K562 (cell line): ENCODE measurements at regions not wholly inside any gene's neighbourhood (a gene's known extent, or its start where the extent isn't known, plus 50 kb on each side); places are given as distances from the start of the nearest gene placed in this dataset.

Source experiments
- ATAC-seq: fragments of 200-7000 bp; cut with Tn5 transposase; 3 replicates; pipeline ENCODE4 v1.9.1; 2020; ENCODE audit warnings: moderate library complexity
- BruUV-seq: library from RNA; stranded (reverse); fragments of 400-500 nt; replicated peaks from 2 replicates; lab custom pipeline; 2021; lab: Mats Ljungman, UMichigan
- CTCF ChIA-PET: fragments of 300-600 bp; formaldehyde crosslinking; extraction: SDS; loops from one replicate; lab custom pipeline; 2021; ENCODE audit warnings: low intra/inter-chr PET ratio; lab: Yijun Ruan, JAX
- POLR2A ChIA-PET: fragments of 300-600, 350-650 bp; sonication (Branson Sonifier 250); formaldehyde crosslinking; extraction: SDS; loops from one replicate; lab custom pipeline; 2021; ENCODE audit warnings: antibody characterized with exemption, inconsistent platforms; lab: Yijun Ruan, JAX
- DNase-seq, 4 experiments: peaks; one replicate each; pipeline versions ENCODE4 v3.0.0 to v3.0.0-alpha.2; 2011 to 2018; ENCODE audit warnings: low spot score in 3 of 4, mixed read lengths in 3 of 4; ENCODE audit errors: extremely low read depth in 1 of 4
- FAIRE-seq: peaks from 2 replicates; lab custom pipeline; 2011; peaks lifted over from hg19 to GRCh38; lab: Jason Lieb, UNC
- H2AFZ ChIP-seq: 2 replicates; pipeline ENCODE4 v1.6.0; 2011; ENCODE audit warnings: low read depth, low read length, control low read depth, inconsistent platforms
- H3K27ac ChIP-seq: fragments of 200-600 bp; 3 replicates; pipeline ENCODE4 v1.8.0; 2011; ENCODE audit warnings: low read depth, mild to moderate bottlenecking, control low read depth, inconsistent platforms, low read length, moderate library complexity, mixed read lengths; ENCODE audit errors: extremely low read depth
- H3K27me3 ChIP-seq, 2 experiments: fragments of 300-600 bp in 1 of 2; 2 replicates in 1 of 2; 3 replicates in 1 of 2; pipeline versions ENCODE4 v1.6.0 to v1.8.0; 2011; ENCODE audit warnings: inconsistent platforms in 2 of 2, low read length in 2 of 2, mild to moderate bottlenecking in 1 of 2, mixed read lengths in 1 of 2, moderate library complexity in 1 of 2; ENCODE audit not compliant: control insufficient read depth in 2 of 2, insufficient read depth in 2 of 2
- H3K36me3 ChIP-seq: fragments of 300-600 bp; 3 replicates; pipeline ENCODE4 v1.8.0; 2011; ENCODE audit warnings: mild to moderate bottlenecking, low read length, inconsistent platforms; ENCODE audit not compliant: control insufficient read depth, insufficient read depth
- H3K4me1 ChIP-seq, 2 experiments: fragments of 200-600 bp in 1 of 2; replicated peaks in 1 of 2; 2 replicates in 1 of 2; 3 replicates in 1 of 2; pipeline versions ENCODE4 v1.5.1 to v1.8.0; 2011; ENCODE audit warnings: inconsistent platforms in 2 of 2, low read length in 2 of 2, mild to moderate bottlenecking in 1 of 2, mixed read lengths in 1 of 2, moderate library complexity in 1 of 2; ENCODE audit not compliant: control insufficient read depth in 2 of 2, insufficient read depth in 2 of 2
- H3K4me2 ChIP-seq: 2 replicates; pipeline ENCODE4 v1.6.1; 2011; ENCODE audit warnings: low read length, control low read depth, inconsistent platforms, mixed read lengths; ENCODE audit not compliant: insufficient read depth
- H3K4me3 ChIP-seq: fragments of 200-600 bp; sonication (generic), shearing (Covaris generic); 2 replicates; pipeline ENCODE4 v1.5.1; 2016; ENCODE audit warnings: control low read depth, inconsistent platforms
- H3K79me2 ChIP-seq: fragments of 200-600 bp; 3 replicates; pipeline ENCODE4 v1.8.0; 2011; ENCODE audit warnings: low read length, inconsistent platforms; ENCODE audit not compliant: control insufficient read depth, insufficient read depth
- H3K9ac ChIP-seq, 2 experiments: 2 replicates each; pipeline versions ENCODE4 v1.6.0 to v1.6.1; 2011; ENCODE audit warnings: low read depth in 2 of 2, low read length in 2 of 2, control low read depth in 1 of 2, inconsistent platforms in 1 of 2, mild to moderate bottlenecking in 1 of 2, mixed read lengths in 1 of 2; ENCODE audit not compliant: insufficient read depth in 1 of 2
- H3K9me1 ChIP-seq: one replicate; pipeline ENCODE4 v1.6.0; 2011; ENCODE audit warnings: inconsistent platforms, mild to moderate bottlenecking, low read length, moderate library complexity; ENCODE audit not compliant: control insufficient read depth, insufficient read depth
- H3K9me3 ChIP-seq: replicated peaks from 2 replicates; pipeline ENCODE4 v1.5.1; 2011; ENCODE audit warnings: low read depth, low read length, inconsistent platforms; ENCODE audit not compliant: control insufficient read depth, insufficient read depth
- H4K20me1 ChIP-seq: replicated peaks from 2 replicates; pipeline ENCODE4 v1.6.1; 2011; ENCODE audit warnings: low read length, inconsistent platforms, mixed read lengths; ENCODE audit not compliant: control insufficient read depth, insufficient read depth
- DPF2 ChIP-seq: fragments of 450-650 bp; IDR thresholded peaks from 2 replicates; pipeline ENCODE4 v1.6.1; 2016
- ELF1 ChIP-seq: fragments of 200-800 bp; sonication (Bioruptor generic); IDR thresholded peaks from 2 replicates; pipeline ENCODE4 v1.6.1; 2016; ENCODE audit warnings: missing genetic modification characterization, missing compliant biosample characterization
- HES1 ChIP-seq: fragments of 450-650 bp; IDR thresholded peaks from 2 replicates; pipeline ENCODE4 v1.6.1; 2016; ENCODE audit warnings: low read depth, mild to moderate bottlenecking, moderate library complexity
- NR2C1 ChIP-seq, 2 experiments: fragments of 450-650 bp; IDR thresholded peaks; 2 replicates each; pipeline ENCODE4 v1.6.1; 2017; ENCODE audit warnings: mild to moderate bottlenecking in 2 of 2, antibody characterized with exemption in 1 of 2, inconsistent platforms in 1 of 2, missing compliant biosample characterization in 1 of 2, missing genetic modification characterization in 1 of 2
- POLR2G ChIP-seq: fragments of 200-400 bp; formaldehyde crosslinking; IDR thresholded peaks from 2 replicates; pipeline ENCODE4 v1.6.1; 2017; ENCODE audit warnings: low read depth, mild to moderate bottlenecking, antibody characterized with exemption, low read length, moderate library complexity
- USF2 ChIP-seq: sonication (generic); formaldehyde crosslinking; IDR thresholded peaks from 2 replicates; pipeline ENCODE4 v1.5.0; 2020; ENCODE audit warnings: missing genetic modification reagents
- ZC3H4 ChIP-seq: sonication (generic); formaldehyde crosslinking; IDR thresholded peaks from 2 replicates; pipeline ENCODE4 v1.9.0; 2021; ENCODE audit warnings: missing genetic modification reagents, borderline replicate concordance
- ZNF395 ChIP-seq: fragments of 200-800 bp; sonication (Bioruptor generic); IDR thresholded peaks from 2 replicates; pipeline ENCODE4 v1.6.1; 2017; ENCODE audit warnings: missing genetic modification characterization, missing compliant biosample characterization
- WGBS: fragments of 100-300 bp; shearing (Covaris generic); methylation state at CpG from one replicate; pipeline ENCODE4 v1.1.6; 2016; ENCODE audit warnings: low coverage, mixed read lengths; ENCODE audit not compliant: insufficient coverage; ENCODE audit errors: missing lambda C conversion rate; 5-methylcytosine and 5-hydroxymethylcytosine counted together
- in situ Hi-C: fragments of 300-500 bp; cut with MboI; formaldehyde crosslinking; loops from 4 replicates; pipeline ENCODE4 v1.15.0; 2018; ENCODE audit warnings: inconsistent platforms, mixed read lengths
- intact Hi-C: fragments of 100-400 bp; cut with micrococcal nuclease; formaldehyde crosslinking; loops from 2 replicates; pipeline ENCODE4 v1.14.2; 2022

- TF ChIP-seq DPF2 (no peak), POLR2G (no peak), ZNF395 (no peak), HES1 (no peak), USF2 (CRISPR knock-in tag) (no peak), ELF1 (tag) (no peak), NR2C1 (IDR thresholded peaks at IDR 0.05) (no peak), NR2C1 (tag; IDR thresholded peaks at IDR 0.05) (no peak), ZC3H4 (CRISPR knock-in tag) (no peak)
- CTCF ChIA-PET, result no interaction called here
- Histone ChIP-seq H2AFZ (no peak overlapping the region), H3K36me3 (no peaks in the 10 kb centered on the region), H3K27ac (no peak overlapping the region), H3K27me3 (no peaks in the 10 kb centered on the region), H3K4me3 (no peak overlapping the region), H3K9me1 (no peaks in the 10 kb centered on the region), H3K4me1 (no peaks in the 10 kb centered on the region), H3K9ac (no peak overlapping the region), H3K4me2 (no peak overlapping the region), H3K9me3 (no peaks in the 10 kb centered on the region; the same call in 1 of the 2 replicates), H3K79me2 (peaks cover 37% of the 10 kb centered on the region), H4K20me1 (no peaks in the 10 kb centered on the region)
- in situ Hi-C loops, result no loop called here
- no peak for DNase-seq
- POLR2A ChIA-PET, result no interaction called here
- BruUV-seq, result no TSS peak
- intact Hi-C loops, result no loop called here
- ATAC-seq, result no peak
- FAIRE-seq, result no peak
- 72% methylated on average over 6 of the region's 6 CpGs for WGBS
Measured at GRCh38 chr2:78397198-78397597, 628.3 kb upstream of the REG3G start.
